HG03103 (cell line): ENCODE measurements at regions not wholly inside any gene's neighbourhood (a gene's known extent, or its start where the extent isn't known, plus 50 kb on each side); places are given as distances from the start of the nearest gene placed in this dataset.

ENCODE experiments used
- ATAC-seq: cut with Tn5 transposase; IDR thresholded peaks from one replicate; pipeline ENCODE4 v1.9.1; 2021; ENCODE audit warnings: low read depth; ENCODE audit not compliant: unreplicated experiment

DNA sequence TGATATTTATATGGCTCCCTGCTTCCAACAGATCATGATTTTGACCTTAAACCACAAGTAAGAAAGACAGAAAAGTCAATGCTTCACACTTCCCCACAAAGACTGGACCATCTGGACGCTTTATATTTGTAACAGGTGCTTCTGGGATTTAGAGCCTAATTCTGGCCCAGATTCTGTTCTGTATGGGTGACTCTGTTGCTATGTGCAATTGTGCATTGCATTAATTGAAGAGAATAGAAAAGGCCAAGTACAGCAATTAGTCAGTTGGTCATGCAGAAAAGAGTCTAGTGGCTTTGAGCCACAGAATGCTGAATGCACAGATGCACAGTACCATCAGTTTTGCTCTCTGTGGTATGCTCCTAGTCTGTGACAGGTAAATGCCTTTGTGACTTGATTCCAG lies 657.4 kb upstream of the ATXN8OS start:
- no peak for ATAC-seq

DNA sequence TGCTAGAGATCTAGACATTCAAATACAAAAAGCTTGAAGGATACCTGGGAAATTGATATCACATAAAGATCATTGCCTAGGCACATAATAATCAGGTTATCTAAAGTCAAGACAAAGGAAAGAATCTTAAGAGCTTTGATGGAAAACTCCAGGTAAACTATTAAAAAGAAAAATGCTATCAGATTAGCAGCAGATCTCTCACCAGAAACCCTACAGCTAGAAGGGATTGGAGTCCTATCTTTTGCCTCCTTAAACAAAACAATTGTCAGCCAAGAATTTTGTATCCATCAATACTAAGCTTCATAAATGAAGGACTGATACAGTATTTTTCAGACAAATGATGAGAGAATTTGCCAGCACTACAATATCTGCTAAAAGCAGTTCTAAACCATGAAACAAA lies 682.4 kb upstream of the ATXN8OS start:
- ATAC-seq = no peak

DNA sequence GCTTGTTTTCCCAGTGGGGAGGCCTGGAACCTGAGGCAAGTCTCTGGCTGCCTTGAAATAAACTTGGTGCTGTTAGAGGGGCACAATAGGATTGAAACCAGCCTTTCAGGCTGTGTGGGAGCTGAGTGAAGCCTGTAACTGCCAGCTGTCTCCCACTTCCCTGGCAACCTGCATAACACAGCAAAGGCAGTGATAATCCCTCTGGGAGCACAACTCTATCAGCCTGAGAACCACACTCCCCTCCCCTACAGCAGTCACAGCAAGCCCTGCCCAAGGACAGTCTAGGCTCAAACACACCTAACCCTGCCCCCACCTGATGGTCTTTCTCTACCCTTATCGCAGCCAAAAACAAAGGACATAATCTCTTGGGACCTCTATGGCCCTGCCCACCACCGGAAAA lies 683.8 kb upstream of the ATXN8OS start:
- no peak for ATAC-seq

DNA sequence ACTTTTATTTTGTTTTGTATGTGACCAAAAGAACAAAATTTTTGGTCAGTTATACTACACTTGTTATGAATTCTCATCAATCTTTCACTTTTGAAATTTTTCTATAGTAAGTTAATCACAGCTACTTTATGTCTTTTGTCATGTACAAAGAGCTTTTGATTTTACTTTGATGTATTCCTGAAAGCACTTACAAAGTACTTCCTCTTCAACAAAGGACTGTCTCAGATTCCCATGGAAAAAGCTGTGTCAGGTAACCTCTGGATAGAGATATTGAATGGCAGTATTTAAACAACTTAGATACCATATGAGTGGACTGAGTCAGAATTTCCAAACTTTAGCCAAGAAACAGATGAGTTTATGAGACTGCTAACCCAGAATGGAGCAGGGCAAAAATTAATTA lies 689.3 kb upstream of the ATXN8OS start:
- ATAC-seq = no peak

DNA sequence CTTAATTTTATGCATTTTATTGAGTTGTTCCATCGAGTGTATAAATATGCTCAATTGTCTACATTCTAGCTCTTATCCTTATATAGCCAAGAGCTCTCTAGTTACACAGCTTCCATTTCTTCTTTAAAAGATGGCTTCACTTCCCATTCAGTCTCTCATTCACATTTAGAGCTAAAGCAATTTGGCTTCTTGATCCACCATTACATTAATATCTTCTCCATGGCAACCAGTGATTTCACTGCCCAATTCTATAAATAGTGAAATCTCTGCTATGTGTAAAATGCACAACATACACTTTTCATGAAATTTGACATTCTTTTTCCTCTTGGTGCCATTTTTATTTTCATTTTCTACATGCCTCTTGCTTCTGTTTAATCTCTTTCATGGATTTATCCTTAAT lies 696.9 kb upstream of the ATXN8OS start:
- ATAC-seq = no peak

DNA sequence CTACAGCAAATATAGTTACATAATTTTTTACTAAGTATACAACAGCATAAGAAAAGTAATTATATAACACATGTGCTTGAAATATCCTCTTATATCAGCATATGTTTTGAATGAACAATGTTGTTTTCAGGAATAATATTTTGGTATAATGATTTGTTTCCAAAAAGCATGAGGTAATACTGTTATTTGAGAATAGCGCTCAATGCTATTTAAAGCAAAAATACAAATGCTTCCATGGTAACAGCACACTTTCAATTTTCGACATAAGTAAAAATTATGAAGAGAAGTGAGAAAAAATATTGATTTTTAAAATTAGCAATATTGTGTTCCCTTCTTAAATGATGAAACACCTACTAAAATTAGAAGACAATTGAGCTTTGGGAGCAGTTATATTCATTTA lies 715.9 kb upstream of the ATXN8OS start:
- no peak for ATAC-seq

DNA sequence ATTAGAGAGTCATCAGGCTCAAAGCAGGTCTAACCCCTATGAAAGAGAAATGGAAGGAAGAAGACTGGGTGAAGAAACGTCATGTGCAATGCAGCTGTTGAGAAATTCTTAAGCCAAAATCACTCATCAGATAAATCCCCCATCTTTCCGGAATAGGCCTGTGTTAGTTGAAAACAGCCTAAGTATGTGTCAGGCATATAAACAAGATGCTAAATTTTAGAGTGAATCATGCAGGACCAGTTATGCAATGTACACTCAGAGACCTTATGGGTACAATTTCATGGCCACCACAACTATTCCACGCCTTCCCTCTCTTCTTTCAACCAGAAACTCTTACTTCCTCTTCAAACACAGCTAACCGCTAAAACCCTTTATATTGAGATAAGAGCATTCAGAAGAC lies 717.7 kb upstream of the ATXN8OS start:
- ATAC-seq = no peak

DNA sequence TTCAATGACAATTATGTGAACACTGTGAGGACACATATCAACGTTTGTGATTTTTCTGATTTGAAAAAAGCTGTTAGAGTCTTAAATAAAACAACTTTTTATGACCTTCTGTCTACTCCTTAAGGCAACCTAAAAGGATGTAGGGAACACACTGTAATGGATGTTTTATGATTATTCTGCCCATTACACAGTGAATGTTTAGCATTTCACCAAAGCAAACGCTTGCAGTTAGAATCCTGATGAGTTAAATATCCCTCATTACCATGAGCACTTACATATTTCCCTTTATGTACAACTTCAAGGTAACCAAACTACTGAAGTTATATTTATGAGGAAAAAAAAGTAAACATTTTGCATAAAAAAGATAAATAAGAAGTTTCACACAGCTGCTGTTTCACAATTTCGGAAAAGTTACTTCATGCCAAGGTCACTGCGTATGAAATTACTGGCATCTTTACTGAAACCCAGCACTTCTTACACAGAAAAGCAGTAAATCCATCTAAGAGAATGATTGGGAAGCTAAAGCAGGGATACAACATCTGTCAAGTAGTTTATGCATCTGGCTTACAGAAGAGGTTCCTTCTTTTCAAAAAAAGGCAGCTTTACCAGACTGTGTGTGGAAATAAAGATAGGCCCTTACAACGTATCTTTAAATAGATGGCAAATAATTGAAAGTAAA lies 733.7 kb upstream of the ATXN8OS start:
- no peak for ATAC-seq

DNA sequence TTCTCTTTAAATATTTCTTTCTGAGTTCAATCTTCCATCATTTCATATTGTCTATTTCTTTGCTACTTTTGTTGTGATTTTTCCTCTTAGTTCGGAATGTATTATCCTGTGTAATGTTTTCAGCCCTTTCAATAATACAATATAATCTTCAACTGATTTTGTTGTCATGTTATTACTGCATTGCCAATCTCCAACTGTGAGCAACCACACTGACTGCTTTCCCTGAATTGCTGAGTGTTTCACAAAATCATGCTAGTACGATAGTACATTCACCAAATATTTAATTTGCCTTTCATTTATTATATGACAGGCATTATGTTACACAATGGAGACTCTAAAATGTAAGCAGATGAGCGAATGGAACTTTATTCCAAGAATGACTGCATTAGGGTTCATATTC lies 744.3 kb upstream of the ATXN8OS start:
- ATAC-seq = no peak

DNA sequence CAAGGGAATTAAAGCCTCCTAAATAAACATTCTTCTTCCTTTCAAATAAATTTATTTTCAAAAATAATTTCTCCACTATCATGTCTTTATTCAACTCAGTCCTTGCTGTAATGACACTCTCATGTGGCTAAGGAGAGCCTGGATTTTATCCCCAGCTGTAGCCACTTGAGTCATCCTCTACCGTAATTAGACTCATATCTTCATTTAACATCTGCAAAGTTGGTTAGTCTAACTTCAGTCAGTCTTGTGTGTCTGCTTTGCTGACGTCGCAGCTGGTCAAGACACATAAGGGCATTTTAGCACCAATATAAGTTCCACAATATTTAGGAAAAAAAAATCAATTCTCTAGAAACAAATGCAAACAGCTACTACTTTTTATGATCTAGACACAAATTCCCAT lies 776.4 kb upstream of the ATXN8OS start:
- no peak for ATAC-seq

DNA sequence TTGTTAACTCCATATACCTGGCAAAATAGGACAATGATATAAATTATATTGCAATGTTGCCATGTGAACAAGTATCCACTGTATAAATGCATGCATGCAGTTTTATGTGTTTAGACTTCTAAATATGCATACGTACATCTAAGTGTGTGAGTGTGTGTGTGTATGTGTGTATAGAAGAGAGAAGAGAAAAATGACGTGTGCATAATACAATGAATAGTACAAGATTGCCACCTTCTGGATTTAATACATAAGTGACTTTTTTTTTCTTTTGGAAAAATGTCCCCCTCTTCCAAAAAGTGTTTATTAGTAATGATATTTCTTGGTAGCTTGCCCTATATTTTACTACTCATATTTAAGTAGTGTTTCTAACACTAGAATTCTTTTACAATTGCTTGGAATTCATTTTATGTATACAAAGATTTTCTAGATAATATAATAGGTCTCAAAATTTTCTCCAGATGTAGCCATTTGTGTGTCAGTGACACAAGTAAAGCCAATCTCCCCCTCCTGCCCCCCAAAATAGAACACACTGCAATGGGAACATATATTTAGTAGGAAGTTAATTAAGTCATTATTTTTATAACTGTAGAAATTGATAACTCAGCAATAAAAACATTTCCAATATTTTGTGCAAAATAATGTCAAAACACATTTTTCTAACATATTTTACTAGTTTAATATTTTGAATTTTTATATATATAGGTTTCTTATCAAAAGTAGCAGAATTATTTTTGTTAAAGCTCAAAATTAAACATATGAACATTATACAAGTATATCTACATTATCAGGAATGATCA lies 783.3 kb upstream of the ATXN8OS start:
- no peak for ATAC-seq

DNA sequence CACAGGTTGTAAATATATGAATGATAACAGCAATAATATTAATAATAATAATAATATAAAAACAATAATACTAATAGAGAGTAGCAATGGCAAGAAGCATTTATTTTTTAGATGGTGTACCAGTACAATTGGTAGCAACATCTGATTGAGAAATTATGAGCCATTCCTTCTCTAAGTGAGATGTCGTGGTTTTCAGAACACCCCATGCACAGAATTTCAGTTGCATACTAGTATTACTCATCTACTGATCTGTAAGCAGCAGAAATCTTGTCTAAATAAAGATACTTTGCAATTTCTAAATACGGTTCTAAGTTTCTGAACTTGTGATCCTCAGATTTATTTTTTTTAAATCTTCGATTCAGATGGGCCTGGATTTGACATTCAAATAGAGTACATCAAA lies 788.0 kb upstream of the ATXN8OS start:
- ATAC-seq = no peak

DNA sequence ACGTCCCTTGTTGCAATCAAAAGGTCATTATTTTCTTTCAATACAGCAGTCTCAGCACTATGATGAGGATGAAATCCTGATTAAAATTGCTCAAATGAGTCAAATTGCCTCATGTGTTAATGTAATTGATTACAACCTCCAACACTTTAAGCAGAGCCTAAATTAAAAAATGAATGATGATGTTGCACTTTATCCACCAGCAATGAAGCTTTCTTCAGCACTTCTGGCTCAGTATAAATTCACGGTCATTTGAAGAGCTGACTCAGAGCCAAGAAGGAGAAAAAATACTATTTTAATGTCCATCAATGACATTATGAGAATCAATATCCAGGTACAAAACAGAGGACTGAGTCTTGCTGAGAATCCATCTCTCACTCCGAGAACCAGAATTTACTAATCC lies 792.6 kb upstream of the ATXN8OS start:
- no peak for ATAC-seq

DNA sequence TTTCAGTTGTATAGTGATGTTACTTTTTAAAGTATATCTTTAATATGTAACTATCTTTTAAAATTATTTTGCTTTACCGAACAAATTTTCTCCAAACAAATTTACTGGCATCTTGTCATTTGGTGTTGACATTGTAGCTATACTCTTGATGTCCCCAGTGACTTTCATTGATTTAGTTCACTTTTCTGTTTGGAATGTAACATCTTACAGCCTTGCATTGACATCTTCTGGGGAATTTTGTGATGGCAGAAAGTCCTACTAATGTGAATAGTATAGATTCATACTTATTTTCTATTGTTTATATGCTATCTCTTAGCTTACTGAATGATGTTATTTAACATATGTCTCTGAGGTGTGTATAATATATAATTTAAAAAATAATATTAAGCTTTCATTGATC lies 800.9 kb upstream of the ATXN8OS start:
- no peak for ATAC-seq

DNA sequence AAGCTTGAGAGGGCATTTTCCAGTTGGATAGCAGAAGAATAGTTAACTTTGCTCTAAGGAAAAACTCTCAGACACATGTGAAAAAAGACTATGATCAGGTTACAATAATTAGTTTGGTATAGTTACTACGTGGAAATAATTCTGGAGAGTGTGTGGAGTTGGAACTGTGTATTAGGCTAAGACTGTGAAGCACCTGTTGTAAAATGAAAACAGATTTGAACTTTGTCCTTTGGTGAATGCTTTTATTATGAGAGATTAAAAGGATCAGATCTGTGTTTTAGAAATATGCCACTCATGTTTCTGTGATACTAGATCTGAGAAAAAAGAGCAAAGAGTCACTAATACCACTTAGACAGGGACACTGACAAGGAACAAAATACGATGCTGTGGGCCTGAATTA lies 807.5 kb upstream of the ATXN8OS start:
- ATAC-seq = no peak

DNA sequence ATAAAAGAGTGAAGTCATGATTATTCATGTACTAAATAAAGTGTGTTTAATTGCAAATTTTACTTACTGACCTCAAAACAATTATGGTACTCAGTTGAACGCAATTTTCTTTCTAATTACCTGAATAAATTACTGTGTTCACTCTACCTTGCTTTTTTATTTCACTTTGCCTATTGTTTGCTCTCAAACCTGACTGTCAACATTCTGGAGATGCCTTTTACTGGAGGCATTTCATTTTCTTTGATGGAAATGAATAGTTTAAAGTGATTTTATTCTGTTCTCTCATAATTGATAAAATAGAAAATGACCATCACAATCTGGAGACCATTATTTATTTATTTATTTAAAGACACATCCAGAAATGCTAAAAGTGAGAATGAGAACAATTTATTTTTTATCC lies 811.5 kb upstream of the ATXN8OS start:
- ATAC-seq = no peak

DNA sequence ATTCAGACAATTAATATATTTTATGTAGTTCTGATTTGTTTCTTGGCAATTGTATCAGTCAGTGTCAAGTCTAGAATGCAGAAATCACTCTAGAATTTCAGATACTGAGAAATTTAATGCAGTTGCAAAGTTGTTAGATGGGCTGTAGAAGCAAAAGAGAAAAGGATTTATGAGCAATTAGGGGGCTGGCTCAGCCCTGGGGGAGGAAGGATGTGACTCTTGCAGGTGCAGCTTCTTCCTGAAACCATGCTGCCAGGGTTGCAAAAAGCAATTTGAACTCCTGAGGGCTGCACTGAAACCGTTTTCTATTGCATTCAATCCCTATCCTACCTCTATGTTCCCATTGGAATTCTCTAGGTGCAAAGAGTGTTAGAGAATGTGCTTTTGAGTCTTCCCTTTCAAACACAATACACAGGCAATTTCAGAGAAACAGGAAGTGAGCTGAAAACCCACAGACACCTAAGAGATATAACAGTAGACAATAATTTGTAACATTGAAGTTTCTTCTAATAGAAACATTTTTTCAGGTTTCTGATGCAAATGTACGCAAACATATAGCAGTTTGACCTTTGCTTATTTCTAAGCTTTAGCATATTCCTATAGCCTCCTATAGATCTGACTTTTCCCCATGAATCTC lies 814.7 kb upstream of the ATXN8OS start:
- no peak for ATAC-seq

DNA sequence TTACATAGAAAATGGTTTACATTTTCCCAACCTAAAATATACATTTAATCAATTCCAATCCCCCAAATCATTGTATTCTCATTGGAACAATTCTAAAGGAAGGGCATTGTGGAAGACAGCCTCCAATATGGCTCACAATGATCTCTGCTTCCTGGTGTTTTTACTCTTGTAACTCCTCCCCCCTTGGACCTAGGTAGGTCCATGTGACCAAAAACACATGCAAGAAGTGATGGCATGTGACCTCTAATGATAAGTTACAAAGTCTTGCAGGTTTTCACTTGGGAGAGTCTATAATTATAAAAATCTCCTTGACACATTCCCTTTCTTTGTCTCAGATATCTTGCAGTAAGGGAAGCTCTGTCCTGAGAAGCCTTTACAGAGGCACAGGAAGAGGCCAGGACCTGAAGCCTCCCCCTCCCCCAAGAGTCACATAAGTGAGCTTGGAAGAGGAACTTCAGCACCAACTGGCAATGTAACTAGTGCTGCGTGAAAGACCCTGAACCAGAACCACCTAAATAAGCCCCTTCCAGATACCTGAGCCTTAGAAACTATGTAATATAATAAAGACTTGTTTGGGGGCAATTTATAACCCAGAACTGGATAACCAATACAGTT lies 816.2 kb upstream of the ATXN8OS start:
- no peak for ATAC-seq

DNA sequence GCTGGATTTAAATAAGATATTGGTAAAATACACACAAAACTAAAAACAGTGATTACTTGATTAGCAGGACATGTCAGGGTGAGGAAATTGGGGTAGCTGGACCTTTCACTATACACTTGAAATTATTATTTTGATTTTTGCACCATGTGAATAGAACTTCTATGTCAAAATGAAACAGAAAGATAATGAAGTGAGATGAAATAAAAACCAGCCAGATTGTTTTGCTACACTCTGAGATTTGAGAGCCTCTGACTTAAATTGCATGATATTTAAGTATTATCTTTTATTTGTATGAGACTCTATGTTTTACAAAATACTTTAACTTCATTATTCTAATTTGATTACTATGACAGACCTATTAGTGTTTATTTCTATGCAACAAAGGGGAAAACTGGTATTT lies 819.6 kb upstream of the ATXN8OS start:
- no peak for ATAC-seq

DNA sequence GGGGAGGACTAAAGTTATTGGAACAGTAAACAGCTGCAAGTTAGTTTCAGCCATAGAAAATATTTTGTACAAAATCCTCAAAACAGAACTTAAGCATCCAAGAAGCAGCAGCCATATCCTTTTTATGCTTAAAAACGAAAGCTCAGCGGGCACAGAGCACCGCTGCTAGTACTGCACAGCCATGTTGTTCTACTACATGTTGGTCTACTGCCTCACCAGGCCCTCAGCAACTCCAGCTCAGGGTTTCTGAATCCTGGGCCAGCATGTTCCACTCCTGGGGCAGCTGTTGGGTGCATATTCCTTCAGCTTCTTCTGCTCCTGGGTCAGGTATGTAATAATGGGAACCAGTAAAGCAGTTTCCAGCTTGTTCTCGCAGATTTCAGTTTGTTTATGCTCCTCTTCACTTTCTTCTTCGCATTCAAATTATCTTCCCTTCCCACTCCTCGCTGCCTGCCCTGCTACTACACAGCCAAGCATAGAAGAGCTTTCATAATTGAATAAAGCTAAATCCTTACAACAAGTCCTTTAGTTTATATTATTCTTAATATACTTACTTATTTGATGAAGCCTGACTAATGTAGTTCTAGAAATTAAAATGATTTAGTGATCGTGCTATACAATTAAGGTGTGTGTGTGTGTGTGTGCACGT lies 820.5 kb upstream of the ATXN8OS start:
- no peak for ATAC-seq

DNA sequence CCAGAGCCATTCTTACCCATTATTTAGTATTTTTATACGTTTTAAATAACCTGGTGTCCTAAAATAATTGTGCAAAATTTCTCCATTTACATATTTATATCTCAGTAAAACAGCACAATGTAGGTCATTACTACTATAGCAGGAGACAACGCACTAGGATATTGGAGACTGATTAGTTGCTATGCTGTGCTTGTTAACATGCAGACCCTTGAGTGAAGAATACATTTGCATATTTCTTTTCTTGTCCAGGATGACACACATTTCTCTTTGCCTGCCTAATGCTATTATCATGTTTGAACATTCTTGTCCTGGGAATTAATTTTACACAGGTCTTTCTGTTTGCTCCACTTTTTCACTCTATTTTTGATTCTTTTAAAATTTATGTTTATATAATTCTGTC lies 823.8 kb upstream of the ATXN8OS start:
- no peak for ATAC-seq
